GM18868 (cell line): ENCODE measurements at regions not wholly inside any gene's neighbourhood (a gene's known extent, or its start where the extent isn't known, plus 50 kb on each side); places are given as distances from the start of the nearest gene placed in this dataset.

Source experiments
- ATAC-seq: cut with Tn5 transposase; IDR thresholded peaks from one replicate; pipeline ENCODE4 v1.9.1; 2021; ENCODE audit warnings: mild to moderate bottlenecking, moderate library complexity; ENCODE audit not compliant: unreplicated experiment

DNA sequence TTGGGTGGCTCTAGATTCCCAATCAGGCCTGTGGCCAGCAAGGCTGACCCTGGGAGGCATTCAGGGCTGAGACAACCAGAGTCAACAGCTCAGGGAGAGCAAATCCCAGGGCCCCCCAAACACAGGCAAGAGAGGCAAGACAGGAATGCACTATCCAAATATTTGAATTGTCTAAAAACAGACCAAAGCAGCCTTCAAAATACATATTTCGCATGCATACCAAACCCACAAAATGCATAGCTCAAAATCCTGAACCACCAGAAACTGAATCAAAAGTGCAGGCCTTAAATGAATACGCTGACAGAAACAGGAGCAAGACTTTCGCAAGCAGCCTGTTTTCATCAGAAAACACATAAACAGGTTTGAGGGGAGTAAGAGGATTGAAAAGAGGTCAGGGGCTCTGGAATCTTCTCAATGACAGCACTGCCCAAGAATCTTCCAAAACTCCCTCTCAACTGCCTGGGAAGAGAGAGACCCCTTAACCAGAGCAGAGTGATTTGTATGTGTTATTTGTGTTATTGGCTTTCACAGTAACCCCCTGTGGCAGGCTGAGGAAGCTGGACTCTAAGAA, 213.6 kb upstream of the CDH5 start:
- ATAC-seq: no peak

GRCh38 chr16:66152181-66152580, 214.3 kb upstream of the CDH5 start:
- ATAC-seq: no peak

DNA sequence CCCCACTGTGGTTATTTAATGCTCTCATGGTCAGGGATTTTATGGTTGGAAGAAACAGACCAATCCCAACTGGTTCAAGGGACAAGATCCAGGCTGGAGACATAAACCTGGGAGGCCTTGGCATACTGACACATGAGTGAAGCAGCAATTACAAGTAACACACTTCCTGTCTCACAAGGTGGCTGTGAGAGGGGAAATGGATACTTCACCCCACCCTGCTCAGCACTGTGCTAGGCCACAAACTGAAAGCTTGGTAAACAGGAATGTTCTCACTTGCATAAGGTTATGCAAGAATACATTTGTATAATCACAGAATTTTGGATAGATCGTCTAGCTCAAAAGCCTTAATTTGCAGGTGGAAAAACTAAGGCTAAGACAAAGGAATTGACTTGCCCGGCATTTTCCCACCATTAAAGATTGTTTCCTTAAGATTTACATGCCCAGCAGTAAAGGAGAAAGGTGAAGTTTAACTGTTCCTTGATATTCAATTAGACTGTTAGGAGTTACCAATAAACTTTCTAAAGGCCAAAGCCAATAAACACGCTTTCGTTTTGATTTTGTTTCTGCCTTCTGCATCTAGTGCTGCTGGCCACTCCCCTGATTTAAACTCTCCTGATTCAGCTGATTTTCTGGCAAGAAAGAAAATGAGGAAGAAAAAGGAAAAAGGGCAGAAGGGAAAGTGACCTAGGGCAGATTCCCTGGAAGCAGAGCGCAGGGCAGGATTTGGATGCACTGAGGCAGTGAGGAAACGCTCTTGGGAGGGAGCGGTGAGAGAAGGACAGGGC, 215.6 kb upstream of the CDH5 start:
- ATAC-seq: peak; percentile 54

GRCh38 chr16:66147291-66147690, 219.2 kb upstream of the CDH5 start:
- ATAC-seq: no peak

DNA sequence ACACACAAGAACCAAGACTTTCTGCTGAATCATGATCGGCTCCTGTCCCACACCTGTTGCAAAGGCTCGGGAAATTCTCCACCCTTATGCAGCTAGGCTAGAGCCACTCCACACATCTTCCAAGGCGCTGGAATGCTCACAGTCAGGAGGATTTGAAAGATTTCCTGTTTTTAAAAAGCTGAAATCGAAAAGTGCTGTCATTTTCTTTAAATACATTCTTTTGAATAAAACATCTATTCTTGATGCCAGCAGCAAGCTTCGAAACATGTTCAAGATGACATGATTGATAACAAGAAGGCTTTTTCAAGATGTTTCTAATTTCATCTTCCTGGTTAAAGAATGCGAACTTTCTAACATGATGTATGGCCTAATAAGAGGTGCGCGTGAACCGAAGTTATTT, 219.7 kb upstream of the CDH5 start:
- no peak for ATAC-seq

GRCh38 chr16:66144641-66145040, 221.8 kb upstream of the CDH5 start:
- no peak for ATAC-seq

- no peak for ATAC-seq
Measured at GRCh38 chr16:66143415-66143814, 223.1 kb upstream of the CDH5 start.

DNA sequence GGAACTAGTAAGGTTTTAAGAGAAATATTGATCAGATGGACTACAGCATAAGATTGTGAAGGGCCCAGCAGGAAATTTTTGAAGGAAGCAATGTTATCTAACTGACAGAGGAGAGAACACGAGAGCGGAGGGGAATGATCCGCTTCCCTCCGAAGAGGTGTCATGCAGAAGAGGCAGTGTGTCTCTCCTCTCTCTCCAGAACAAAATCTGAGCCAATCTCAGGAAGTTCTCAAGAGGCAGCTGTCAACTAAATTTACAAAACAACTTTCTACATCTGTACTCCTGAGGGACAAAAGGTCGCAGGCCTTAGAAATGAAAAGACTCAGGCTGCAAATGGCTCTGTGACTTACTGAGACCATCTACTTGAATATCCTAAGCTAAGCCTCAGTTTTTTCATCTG, 224.6 kb upstream of the CDH5 start:
- no peak for ATAC-seq

GRCh38 chr16:66137853-66138252, 228.6 kb upstream of the CDH5 start:
- ATAC-seq: no peak

DNA sequence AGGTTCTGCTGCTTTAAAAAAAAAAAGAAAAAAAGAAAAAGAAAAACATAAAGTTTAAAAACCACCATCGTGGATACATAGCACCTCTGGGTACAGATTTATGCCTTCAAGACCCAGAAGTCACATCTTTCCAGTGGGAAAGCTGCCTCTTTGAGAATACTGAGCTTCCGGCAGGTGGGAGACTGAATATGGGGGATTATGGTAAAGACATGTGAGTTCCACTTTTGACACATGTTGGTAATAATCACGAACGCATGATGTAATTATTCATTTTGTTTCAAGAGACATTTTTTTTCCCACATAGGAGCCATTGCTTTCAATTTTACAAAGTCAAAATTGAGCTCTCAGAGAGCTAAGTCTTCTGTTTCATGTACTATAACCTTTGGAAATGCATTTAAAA, 229.7 kb upstream of the CDH5 start:
- ATAC-seq: no peak

DNA sequence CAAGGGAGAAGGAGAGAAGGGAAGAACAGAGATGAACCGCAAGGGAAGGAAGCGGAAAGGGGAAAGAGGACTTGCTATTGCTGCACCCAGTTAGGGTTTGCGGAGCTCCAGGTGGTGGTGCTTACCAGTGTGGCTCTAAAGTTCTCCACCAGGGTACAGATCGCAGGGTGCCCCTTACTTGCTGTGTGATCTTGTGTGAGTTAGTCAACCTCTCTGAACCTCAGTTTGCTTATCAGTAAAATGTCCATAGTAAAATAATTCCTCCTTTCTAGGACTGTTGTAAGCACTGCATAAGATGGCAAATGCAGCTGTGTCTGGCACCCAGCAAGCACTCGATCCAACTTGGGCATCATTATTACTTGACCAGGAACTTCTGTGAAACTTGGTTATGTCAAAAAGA, 230.7 kb upstream of the CDH5 start:
- no peak for ATAC-seq

DNA sequence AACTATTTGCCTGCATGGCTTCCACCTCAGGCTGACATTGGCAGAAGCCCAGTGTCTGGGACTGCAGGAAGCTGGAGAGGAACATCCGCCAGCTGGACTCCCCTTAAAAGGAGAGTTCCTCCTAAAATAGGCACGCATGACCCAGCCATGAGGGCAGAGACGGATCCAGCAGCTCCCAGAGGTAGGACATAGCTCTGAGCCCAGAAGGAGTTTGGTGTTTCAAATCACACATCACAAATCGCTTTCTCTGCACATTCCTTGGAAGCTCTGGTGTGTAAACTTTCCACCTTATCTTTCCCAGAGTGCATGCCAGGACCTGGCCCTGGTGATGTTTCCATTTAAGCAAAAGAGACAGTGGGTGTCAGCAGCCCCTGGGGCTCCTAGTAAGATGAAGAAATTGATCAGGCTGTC, 231.1 kb upstream of the CDH5 start:
- ATAC-seq: no peak

DNA sequence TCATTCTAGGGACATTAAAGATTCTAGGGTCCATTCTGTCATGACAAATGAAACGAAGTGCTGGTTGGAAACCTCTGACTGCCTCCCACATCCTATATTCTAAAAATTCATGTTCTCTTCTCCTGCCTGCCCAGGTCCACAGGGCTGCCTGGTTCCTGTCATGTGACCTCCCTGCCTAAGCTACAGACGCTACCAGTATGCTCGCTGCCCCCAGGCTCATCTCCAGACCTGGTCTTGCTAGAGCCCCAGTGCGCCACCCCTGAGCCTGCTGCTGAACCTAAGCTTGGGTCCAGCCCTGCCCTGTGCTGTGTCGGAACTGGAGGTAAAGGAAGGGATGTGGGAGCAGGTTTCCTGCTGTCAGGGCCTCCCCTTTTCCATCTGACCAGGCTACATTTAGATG, 231.6 kb upstream of the CDH5 start:
- ATAC-seq: no peak

- ATAC-seq: no peak
Measured at GRCh38 chr16:66133643-66134338, 232.7 kb upstream of the CDH5 start.

GRCh38 chr16:66131895-66132294, 234.6 kb upstream of the CDH5 start:
- no peak for ATAC-seq

DNA sequence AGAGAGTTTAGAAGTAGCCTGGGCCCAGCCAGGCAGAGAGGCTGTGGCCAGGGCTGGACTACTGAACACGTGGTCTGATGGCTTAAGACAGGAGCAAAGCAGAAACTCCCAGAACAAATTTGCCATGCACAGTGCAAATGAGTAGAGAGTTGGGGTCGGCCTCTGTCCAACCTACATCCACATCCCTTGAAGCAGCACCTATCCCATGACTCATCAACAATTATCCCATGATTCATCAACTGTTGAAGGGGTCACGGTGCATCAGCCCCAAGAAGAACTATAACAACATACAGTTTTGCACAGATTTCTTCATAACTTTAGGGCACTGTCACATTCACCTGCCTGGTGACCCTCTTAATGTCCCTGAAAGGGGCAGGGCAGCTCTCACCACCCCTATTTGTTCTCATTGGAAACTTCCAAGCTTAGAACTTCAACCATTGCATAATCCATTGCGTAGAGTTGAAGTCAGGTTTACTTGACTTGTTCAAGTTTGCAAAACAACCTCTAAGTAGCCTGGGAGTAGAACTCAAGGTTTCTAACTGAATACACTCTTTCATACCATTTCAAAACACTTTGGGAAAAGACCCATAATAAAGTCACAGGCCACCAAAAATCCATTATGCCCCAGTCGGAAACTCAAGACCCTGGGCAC, 235.2 kb upstream of the CDH5 start:
- ATAC-seq: no peak

GRCh38 chr16:66130296-66130905, 236.1 kb upstream of the CDH5 start:
- ATAC-seq: no peak

- no peak for ATAC-seq
Measured at GRCh38 chr16:66129196-66129595, 237.3 kb upstream of the CDH5 start.

GRCh38 chr16:66128371-66128770, 238.1 kb upstream of the CDH5 start:
- ATAC-seq: no peak

GRCh38 chr16:66127459-66128370, 238.8 kb upstream of the CDH5 start:
- ATAC-seq: no peak
